ENCODE measurements at regions not wholly inside any gene's neighbourhood (a gene's known extent, or its start where the extent isn't known, plus 50 kb on each side); places are given as distances from the start of the nearest gene placed in this dataset.

- POLR2A ChIA-PET, result no interaction called here
- CTCF ChIA-PET, result no interaction called here
- no peak for DNase-seq (ENCODE audit: extremely low spot score)
- TF ChIP-seq CTCF (IDR thresholded peaks at IDR 0.05; ENCODE audit: control extremely low read depth, extremely low read depth, low read depth, missing control alignments), result no peak
Observed at GRCh38 chr2:133760376-133760775, 192.1 kb upstream of the NCKAP5 start.

- TF ChIP-seq CTCF (IDR thresholded peaks at IDR 0.05; ENCODE audit: control extremely low read depth, extremely low read depth, low read depth, missing control alignments), result no peak
- no peak for DNase-seq (ENCODE audit: extremely low spot score)
- POLR2A ChIA-PET, result no interaction called here
- CTCF ChIA-PET, result interaction anchor here (0.9 kb wide), 1 partner anchor 15 kb away, joined by 3 read pairs; no protein-coding TSS in a partner anchor
Observed at GRCh38 chr2:133765658-133766057, 197.4 kb upstream of the NCKAP5 start.

GRCh38 chr2:133766164-133766832 lies 198.0 kb upstream of the NCKAP5 start:
- ChIA-PET CTCF (interaction anchor here (0.9 kb wide), 1 partner anchor 14 kb away, joined by 3 read pairs; no protein-coding TSS in a partner anchor), POLR2A (no interaction called here)
- DNase-seq (ENCODE audit: extremely low spot score), result no peak
- TF ChIP-seq CTCF (IDR thresholded peaks at IDR 0.05; ENCODE audit: control extremely low read depth, extremely low read depth, low read depth, missing control alignments), result no peak

GRCh38 chr2:133768256-133768655 lies 200.0 kb upstream of the NCKAP5 start:
- ChIA-PET CTCF (no interaction called here), POLR2A (no interaction called here)
- no peak for DNase-seq (ENCODE audit: extremely low spot score)
- TF ChIP-seq CTCF (IDR thresholded peaks at IDR 0.05; ENCODE audit: control extremely low read depth, extremely low read depth, low read depth, missing control alignments), result no peak

GRCh38 chr2:133768658-133769435 lies 200.6 kb upstream of the NCKAP5 start:
- DNase-seq (ENCODE audit: extremely low spot score), result no peak
- POLR2A ChIA-PET, result no interaction called here
- no peak for TF ChIP-seq CTCF (IDR thresholded peaks at IDR 0.05; ENCODE audit: control extremely low read depth, extremely low read depth, low read depth, missing control alignments)
- CTCF ChIA-PET, result interaction anchor here (3.3 kb wide), 1 partner anchor 11 kb away, joined by 12 read pairs; no protein-coding TSS in a partner anchor

- TF ChIP-seq CTCF (IDR thresholded peaks at IDR 0.05; ENCODE audit: control extremely low read depth, extremely low read depth, low read depth, missing control alignments), result no peak
- DNase-seq (ENCODE audit: extremely low spot score), result no peak
- ChIA-PET POLR2A (no interaction called here), CTCF (no interaction called here)
Observed at GRCh38 chr2:133773854-133774653, 205.8 kb upstream of the NCKAP5 start.

Data from GM10248 (cell line).